Liver (tissue), 8 donors: ENCODE measurements at regions not wholly inside any gene's neighbourhood (a gene's known extent, or its start where the extent isn't known, plus 50 kb on each side); places are given as distances from the start of the nearest gene placed in this dataset.

Experiments used
- DNase-seq: peaks from one replicate; pipeline ENCODE4 v3.0.0-alpha.2; 2017; ENCODE audit warnings: low spot score
- H3K27ac ChIP-seq, 2 donors: one replicate each; pipeline ENCODE4 v1.7.0; 2013; ENCODE audit warnings: inconsistent platforms in 2 of 2, low read length in 2 of 2, control low read depth in 1 of 2, low read depth in 1 of 2, mild to moderate bottlenecking in 1 of 2
- H3K27me3 ChIP-seq, 4 donors: one replicate each; pipeline versions ENCODE4 v1.6.1 to v1.7.0; 2013; ENCODE audit warnings: low read length in 3 of 4, inconsistent platforms in 1 of 4, mild to moderate bottlenecking in 1 of 4, moderate library complexity in 1 of 4; ENCODE audit not compliant: control insufficient read depth in 4 of 4, insufficient read depth in 4 of 4
- H3K36me3 ChIP-seq, 4 donors: one replicate each; pipeline versions ENCODE4 v1.6.1 to v1.7.0; 2013; ENCODE audit warnings: low read length in 3 of 4, mild to moderate bottlenecking in 3 of 4, low read depth in 1 of 4, moderate library complexity in 1 of 4; ENCODE audit not compliant: control insufficient read depth in 4 of 4, insufficient read depth in 3 of 4
- H3K4me1 ChIP-seq, 4 donors: one replicate each; pipeline versions ENCODE4 v1.6.1 to v1.7.0; 2013; ENCODE audit warnings: low read length in 3 of 4, mild to moderate bottlenecking in 3 of 4, moderate library complexity in 1 of 4; ENCODE audit not compliant: control insufficient read depth in 4 of 4, insufficient read depth in 4 of 4
- H3K4me3 ChIP-seq, 3 donors: one replicate each; pipeline versions ENCODE4 v1.6.1 to v1.7.0; 2013; ENCODE audit warnings: low read length in 3 of 3, control low read depth in 1 of 3, low read depth in 1 of 3, mild to moderate bottlenecking in 1 of 3
- H3K9ac ChIP-seq, 2 donors: one replicate each; pipeline ENCODE4 v1.7.0; 2013; ENCODE audit warnings: low read length in 2 of 2, mild to moderate bottlenecking in 2 of 2, moderate library complexity in 2 of 2, control low read depth in 1 of 2, low read depth in 1 of 2
- H3K9me3 ChIP-seq, 4 donors: one replicate each; pipeline versions ENCODE4 v1.6.1 to v1.7.0; 2013; ENCODE audit warnings: low read length in 3 of 4; ENCODE audit not compliant: control insufficient read depth in 4 of 4
- EGR1 ChIP-seq, 2 donors: IDR thresholded peaks; 2 replicates each; pipeline ENCODE4 v1.6.1; 2016 to 2018; ENCODE audit warnings: antibody characterized with exemption in 2 of 2, low read depth in 2 of 2
- FOXA1 ChIP-seq: IDR thresholded peaks from 2 replicates; pipeline ENCODE4 v1.6.1; 2016; ENCODE audit warnings: antibody characterized with exemption
- FOXA2 ChIP-seq: IDR thresholded peaks from 2 replicates; pipeline ENCODE4 v1.6.1; 2016; ENCODE audit warnings: antibody characterized with exemption
- GABPA ChIP-seq, 2 donors: IDR thresholded peaks in 1 of 2; conservative IDR thresholded peaks in 1 of 2; 2 replicates each; pipeline ENCODE4 v1.6.1; 2016; ENCODE audit warnings: antibody characterized with exemption in 2 of 2, mild to moderate bottlenecking in 1 of 2, moderate library complexity in 1 of 2
- HNF4A ChIP-seq, 2 donors: conservative IDR thresholded peaks; 2 replicates each; pipeline ENCODE4 v1.6.1; 2016; ENCODE audit warnings: antibody characterized with exemption in 2 of 2, mild to moderate bottlenecking in 2 of 2
- HNF4G ChIP-seq: IDR thresholded peaks from 2 replicates; pipeline ENCODE4 v1.6.1; 2016; ENCODE audit warnings: antibody characterized with exemption
- JUND ChIP-seq, 2 donors: IDR thresholded peaks; 2 replicates each; pipeline ENCODE4 v1.6.1; 2016; ENCODE audit warnings: antibody characterized with exemption in 2 of 2
- NR2F2 ChIP-seq: IDR thresholded peaks from 2 replicates; pipeline ENCODE4 v1.6.1; 2016; ENCODE audit warnings: antibody characterized with exemption
- RAD21 ChIP-seq, 2 donors: IDR thresholded peaks; 2 replicates each; pipeline ENCODE4 v1.6.1; 2016; ENCODE audit warnings: antibody characterized with exemption in 2 of 2, mild to moderate bottlenecking in 2 of 2
- YY1 ChIP-seq: IDR thresholded peaks from 2 replicates; pipeline ENCODE4 v1.6.1; 2016; ENCODE audit warnings: antibody characterized with exemption, mild to moderate bottlenecking
- ZBTB33 ChIP-seq: IDR thresholded peaks from 2 replicates; pipeline ENCODE4 v1.6.1; 2016; ENCODE audit warnings: antibody characterized with exemption
- WGBS: extraction: QIAGEN DNeasy Blood & Tissue Kit; methylation state at CpG from one replicate; pipeline ENCODE4 v1.1.7; 2013; 5-methylcytosine and 5-hydroxymethylcytosine counted together
- TF ChIP-seq, protein P1 (sequence below): IDR thresholded peaks from 2 replicates; pipeline ENCODE4 v1.6.1; 2016; ENCODE audit warnings: antibody characterized with exemption, mild to moderate bottlenecking
- TF ChIP-seq, protein P2 (sequence below): IDR thresholded peaks from 2 replicates; pipeline ENCODE4 v1.6.1; 2016; ENCODE audit warnings: antibody characterized with exemption
- TF ChIP-seq, protein P3 (sequence below): fragments of 150-350 bp; IDR thresholded peaks from 2 replicates; pipeline ENCODE4 v1.5.1; 2017; ENCODE audit warnings: improper control_type of control experiment, low read depth, low read length; ENCODE audit not compliant: missing input control
- TF ChIP-seq, protein P4 (sequence below): IDR thresholded peaks from 2 replicates; pipeline ENCODE4 v1.6.1; 2016; ENCODE audit warnings: antibody characterized with exemption
- donor health status: healthy.
- donor health status: healthy.
- donor health status: healthy.
- donor health status: healthy.
- donor health status: healthy.

GRCh38 chr18:22847392-22847791 lies 85.7 kb upstream of the RBBP8 start:
- H3K4me1 ChIP-seq, result peaks cover 0 to 15% (median 5%) of the 10 kb centered on the region in 4 donors
- no peaks in the 10 kb centered on the region for H3K27me3 ChIP-seq
- H3K9me3 ChIP-seq, result no peaks in the 10 kb centered on the region
- no peak for TF ChIP-seq FOXA2
- no peak for TF ChIP-seq ZBTB33
- no peak overlapping the region for H3K4me3 ChIP-seq
- no peak for DNase-seq
- peak overlapping the region in 1 of 2 donors; percentile 20 for H3K27ac ChIP-seq
- H3K9ac ChIP-seq, result no peak overlapping the region
- no peaks in the 10 kb centered on the region for H3K36me3 ChIP-seq

DNA sequence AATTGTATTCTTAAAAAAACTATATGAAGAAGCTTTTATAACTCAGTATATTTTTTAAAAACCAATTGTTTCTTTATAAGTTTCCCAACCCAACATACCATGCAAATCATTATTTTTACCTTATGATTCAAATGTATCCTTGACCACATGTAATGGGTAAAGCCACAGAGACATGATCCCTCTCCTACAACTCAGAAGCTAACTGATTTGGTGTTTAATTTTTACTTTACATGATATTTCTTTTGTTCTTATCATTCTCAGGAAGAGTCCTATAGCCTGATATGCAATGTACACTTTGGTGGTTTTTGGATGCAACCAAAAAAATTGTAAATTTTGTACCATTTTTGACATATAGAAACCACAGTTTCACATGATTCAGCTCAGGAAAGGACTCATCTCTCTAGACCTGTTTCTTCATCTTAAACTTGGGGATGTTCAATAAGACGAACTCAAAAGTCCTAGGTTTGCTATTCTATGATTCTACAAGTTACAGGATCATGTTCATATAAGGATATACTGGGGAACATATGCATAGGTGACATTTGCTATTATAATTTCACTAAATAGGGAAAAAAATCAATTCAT lies 85.2 kb upstream of the RBBP8 start:
- TF ChIP-seq, protein P1, sequence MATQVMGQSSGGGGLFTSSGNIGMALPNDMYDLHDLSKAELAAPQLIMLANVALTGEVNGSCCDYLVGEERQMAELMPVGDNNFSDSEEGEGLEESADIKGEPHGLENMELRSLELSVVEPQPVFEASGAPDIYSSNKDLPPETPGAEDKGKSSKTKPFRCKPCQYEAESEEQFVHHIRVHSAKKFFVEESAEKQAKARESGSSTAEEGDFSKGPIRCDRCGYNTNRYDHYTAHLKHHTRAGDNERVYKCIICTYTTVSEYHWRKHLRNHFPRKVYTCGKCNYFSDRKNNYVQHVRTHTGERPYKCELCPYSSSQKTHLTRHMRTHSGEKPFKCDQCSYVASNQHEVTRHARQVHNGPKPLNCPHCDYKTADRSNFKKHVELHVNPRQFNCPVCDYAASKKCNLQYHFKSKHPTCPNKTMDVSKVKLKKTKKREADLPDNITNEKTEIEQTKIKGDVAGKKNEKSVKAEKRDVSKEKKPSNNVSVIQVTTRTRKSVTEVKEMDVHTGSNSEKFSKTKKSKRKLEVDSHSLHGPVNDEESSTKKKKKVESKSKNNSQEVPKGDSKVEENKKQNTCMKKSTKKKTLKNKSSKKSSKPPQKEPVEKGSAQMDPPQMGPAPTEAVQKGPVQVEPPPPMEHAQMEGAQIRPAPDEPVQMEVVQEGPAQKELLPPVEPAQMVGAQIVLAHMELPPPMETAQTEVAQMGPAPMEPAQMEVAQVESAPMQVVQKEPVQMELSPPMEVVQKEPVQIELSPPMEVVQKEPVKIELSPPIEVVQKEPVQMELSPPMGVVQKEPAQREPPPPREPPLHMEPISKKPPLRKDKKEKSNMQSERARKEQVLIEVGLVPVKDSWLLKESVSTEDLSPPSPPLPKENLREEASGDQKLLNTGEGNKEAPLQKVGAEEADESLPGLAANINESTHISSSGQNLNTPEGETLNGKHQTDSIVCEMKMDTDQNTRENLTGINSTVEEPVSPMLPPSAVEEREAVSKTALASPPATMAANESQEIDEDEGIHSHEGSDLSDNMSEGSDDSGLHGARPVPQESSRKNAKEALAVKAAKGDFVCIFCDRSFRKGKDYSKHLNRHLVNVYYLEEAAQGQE, result no peak
- TF ChIP-seq FOXA1 (no peak), ZBTB33 (no peak), RAD21 (IDR thresholded peaks at IDR 0.05) (no peak), FOXA2 (no peak), NR2F2 (no peak), HNF4G (no peak), JUND (IDR thresholded peaks at IDR 0.05) (no peak), HNF4A (conservative IDR thresholded peaks at IDR 0.05) (no peak), EGR1 (IDR thresholded peaks at IDR 0.05; ENCODE audit: low read depth in 2 of 2) (no peak), GABPA (IDR thresholded peaks at IDR 0.05 in 1 of 2, conservative IDR thresholded peaks at IDR 0.05 in 1 of 2) (no peak), YY1 (no peak)
- TF ChIP-seq, protein P2, sequence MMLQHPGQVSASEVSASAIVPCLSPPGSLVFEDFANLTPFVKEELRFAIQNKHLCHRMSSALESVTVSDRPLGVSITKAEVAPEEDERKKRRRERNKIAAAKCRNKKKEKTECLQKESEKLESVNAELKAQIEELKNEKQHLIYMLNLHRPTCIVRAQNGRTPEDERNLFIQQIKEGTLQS, result no peak
- TF ChIP-seq, protein P3, sequence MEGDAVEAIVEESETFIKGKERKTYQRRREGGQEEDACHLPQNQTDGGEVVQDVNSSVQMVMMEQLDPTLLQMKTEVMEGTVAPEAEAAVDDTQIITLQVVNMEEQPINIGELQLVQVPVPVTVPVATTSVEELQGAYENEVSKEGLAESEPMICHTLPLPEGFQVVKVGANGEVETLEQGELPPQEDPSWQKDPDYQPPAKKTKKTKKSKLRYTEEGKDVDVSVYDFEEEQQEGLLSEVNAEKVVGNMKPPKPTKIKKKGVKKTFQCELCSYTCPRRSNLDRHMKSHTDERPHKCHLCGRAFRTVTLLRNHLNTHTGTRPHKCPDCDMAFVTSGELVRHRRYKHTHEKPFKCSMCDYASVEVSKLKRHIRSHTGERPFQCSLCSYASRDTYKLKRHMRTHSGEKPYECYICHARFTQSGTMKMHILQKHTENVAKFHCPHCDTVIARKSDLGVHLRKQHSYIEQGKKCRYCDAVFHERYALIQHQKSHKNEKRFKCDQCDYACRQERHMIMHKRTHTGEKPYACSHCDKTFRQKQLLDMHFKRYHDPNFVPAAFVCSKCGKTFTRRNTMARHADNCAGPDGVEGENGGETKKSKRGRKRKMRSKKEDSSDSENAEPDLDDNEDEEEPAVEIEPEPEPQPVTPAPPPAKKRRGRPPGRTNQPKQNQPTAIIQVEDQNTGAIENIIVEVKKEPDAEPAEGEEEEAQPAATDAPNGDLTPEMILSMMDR, result no peak
- TF ChIP-seq, protein P4, sequence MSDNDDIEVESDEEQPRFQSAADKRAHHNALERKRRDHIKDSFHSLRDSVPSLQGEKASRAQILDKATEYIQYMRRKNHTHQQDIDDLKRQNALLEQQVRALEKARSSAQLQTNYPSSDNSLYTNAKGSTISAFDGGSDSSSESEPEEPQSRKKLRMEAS, result no peak
- Histone ChIP-seq H3K27ac (peak overlapping the region in 1 of 2 donors; percentile 20), H3K27me3 (no peaks in the 10 kb centered on the region), H3K4me3 (no peak overlapping the region), H3K9ac (no peak overlapping the region), H3K4me1 (peaks cover 0 to 15% (median 5%) of the 10 kb centered on the region in 4 donors), H3K36me3 (no peaks in the 10 kb centered on the region), H3K9me3 (no peaks in the 10 kb centered on the region)
- 39% methylated on average over 1 of the region's 1 CpG for WGBS
- no peak for DNase-seq
